GM23338 (cell line): ENCODE measurements at regions not wholly inside any gene's neighbourhood (a gene's known extent, or its start where the extent isn't known, plus 50 kb on each side); places are given as distances from the start of the nearest gene placed in this dataset.

Experiments
- ATAC-seq: fragments of 200-7000 bp; cut with Tn5 transposase; 3 replicates; pipeline ENCODE4 v1.9.1; 2020
- DNase-seq: peaks from one replicate; pipeline ENCODE4 v3.0.0-alpha.2; 2015; ENCODE audit warnings: low spot score
- H2AFZ ChIP-seq: fragments of 200-600 bp; sonication (generic); 2 replicates; pipeline ENCODE4 v1.8.0; 2016; ENCODE audit warnings: antibody characterized with exemption, mild to moderate bottlenecking, moderate library complexity
- H3F3A ChIP-seq: fragments of 200-600 bp; sonication (generic); replicated peaks from 2 replicates; pipeline ENCODE4 v1.8.0; 2017; ENCODE audit warnings: antibody characterized with exemption, mixed run types, low read depth
- H3K27ac ChIP-seq: fragments of 200-600 bp; sonication (generic); 2 replicates; pipeline ENCODE4 v1.6.1; 2016; ENCODE audit warnings: low read depth
- H3K27me3 ChIP-seq: fragments of 200-600 bp; sonication (generic); 2 replicates; pipeline ENCODE4 v1.8.0; 2016; ENCODE audit warnings: mild to moderate bottlenecking, mixed run types, moderate library complexity; ENCODE audit not compliant: insufficient read depth
- H3K36me3 ChIP-seq: fragments of 200-600 bp; sonication (generic); 2 replicates; pipeline ENCODE4 v1.8.0; 2016; ENCODE audit warnings: mild to moderate bottlenecking; ENCODE audit not compliant: insufficient read depth
- H3K4me1 ChIP-seq: fragments of 200-600 bp; sonication (generic); 2 replicates; pipeline ENCODE4 v1.8.0; 2016; ENCODE audit warnings: mild to moderate bottlenecking, moderate library complexity; ENCODE audit not compliant: insufficient read depth
- H3K4me2 ChIP-seq: fragments of 200-600 bp; sonication (generic); 2 replicates; pipeline ENCODE4 v1.7.1; 2017; ENCODE audit warnings: mixed run types
- H3K4me3 ChIP-seq: fragments of 200-600 bp; sonication (generic); 2 replicates; pipeline ENCODE4 v1.6.1; 2016; ENCODE audit warnings: mixed run types
- H3K79me2 ChIP-seq: fragments of 200-600 bp; sonication (generic); replicated peaks from 2 replicates; pipeline ENCODE4 v1.8.0; 2017; ENCODE audit warnings: mild to moderate bottlenecking; ENCODE audit not compliant: insufficient read depth
- H3K9me2 ChIP-seq: fragments of 200-600 bp; sonication (generic); 2 replicates; pipeline ENCODE4 v1.8.0; 2017; ENCODE audit not compliant: insufficient read depth
- H4K20me1 ChIP-seq: fragments of 200-600 bp; sonication (generic); replicated peaks from 2 replicates; pipeline ENCODE4 v1.8.0; 2017; ENCODE audit warnings: mild to moderate bottlenecking; ENCODE audit not compliant: insufficient read depth
- H3K27ac Mint-ChIP-seq: 2 replicates; pipeline ENCODE4 v1.8.0; 2020; ENCODE audit warnings: inconsistent platforms, mild to moderate bottlenecking, moderate library complexity, mixed read lengths
- H3K27me3 Mint-ChIP-seq: 3 replicates; pipeline ENCODE4 v1.8.0; 2022; ENCODE audit warnings: low read depth, mild to moderate bottlenecking, moderate library complexity, mixed read lengths, inconsistent platforms; ENCODE audit not compliant: insufficient read depth, poor library complexity
- H3K36me3 Mint-ChIP-seq: 3 replicates; pipeline ENCODE4 v1.8.0; 2021; ENCODE audit warnings: low read depth, mild to moderate bottlenecking, inconsistent platforms, moderate library complexity, mixed read lengths
- H3K4me1 Mint-ChIP-seq: 3 replicates; pipeline ENCODE4 v1.8.0; 2020; ENCODE audit warnings: mild to moderate bottlenecking, inconsistent platforms, mixed read lengths
- H3K4me3 Mint-ChIP-seq: 3 replicates; pipeline ENCODE4 v1.8.0; 2021; ENCODE audit warnings: moderate library complexity, mild to moderate bottlenecking, inconsistent platforms, mixed read lengths
- H3K9me3 Mint-ChIP-seq: 3 replicates; pipeline ENCODE4 v1.8.0; 2020; ENCODE audit warnings: moderate library complexity, mild to moderate bottlenecking, inconsistent platforms, mixed read lengths
- CREB1 ChIP-seq: fragments of 250-450 bp; sonication (Bioruptor Pico); IDR thresholded peaks from 2 replicates; pipeline ENCODE4 v1.5.0; 2020; ENCODE audit warnings: low read depth, mild to moderate bottlenecking, moderate library complexity
- ETS1 ChIP-seq: IDR thresholded peaks from 2 replicates; pipeline ENCODE4 v1.6.1; 2016; ENCODE audit warnings: antibody characterized with exemption
- EZH2 ChIP-seq: fragments of 200-600 bp; sonication (generic); IDR thresholded peaks from one replicate; pipeline ENCODE4 v1.8.0; 2017; ENCODE audit warnings: antibody characterized with exemption, mild to moderate bottlenecking, low read depth; ENCODE audit not compliant: unreplicated experiment
- NANOG ChIP-seq: IDR thresholded peaks from 2 replicates; pipeline ENCODE4 v1.6.1; 2016; ENCODE audit warnings: antibody characterized with exemption, borderline replicate concordance
- POLR2AphosphoS5 ChIP-seq: IDR thresholded peaks from 2 replicates; pipeline ENCODE4 v1.6.1; 2016; ENCODE audit warnings: antibody characterized with exemption, low read depth
- STAT1 ChIP-seq: IDR thresholded peaks from one replicate; pipeline ENCODE4 v1.6.1; 2016; ENCODE audit warnings: antibody characterized with exemption; ENCODE audit not compliant: unreplicated experiment
- ZNF331 ChIP-seq: fragments of 250-450 bp; sonication (Bioruptor Pico); IDR thresholded peaks from 2 replicates; pipeline ENCODE4 v1.5.0; 2020; ENCODE audit warnings: low read depth, mild to moderate bottlenecking, moderate library complexity
- TF ChIP-seq, protein P1 (sequence below), 2 experiments: fragments of 200-600 bp in 1 of 2; sonication (generic) in 1 of 2; conservative IDR thresholded peaks; 2 replicates each; pipeline versions ENCODE4 v1.5.1 to v1.6.1; 2016 to 2017; ENCODE audit warnings: antibody characterized with exemption in 2 of 2, low read depth in 2 of 2, mild to moderate bottlenecking in 2 of 2, moderate library complexity in 1 of 2

- DNase-seq = no peak
- no peaks in the 10 kb centered on the region for H3K4me1 ChIP-seq
- ATAC-seq = no peak
- H3K79me2 ChIP-seq = no peaks in the 10 kb centered on the region
- no peak overlapping the region for H3K4me3 ChIP-seq
- H3K9me2 ChIP-seq = 0 out of 2 replicates have a peak, but pooled peaks cover 13% of the 10 kb centered on the region
- Mint-ChIP-seq H3K36me3 (peaks cover 13% of the 10 kb centered on the region; the same call in 1 of the 3 replicates), H3K9me3 (peaks cover 24% of the 10 kb centered on the region), H3K4me3 (no peak overlapping the region), H3K27me3 (no peaks in the 10 kb centered on the region), H3K4me1 (no peaks in the 10 kb centered on the region), H3K27ac (no peak overlapping the region)
- no peaks in the 10 kb centered on the region for H4K20me1 ChIP-seq
- H3K27ac ChIP-seq = no peak overlapping the region
- H3K36me3 ChIP-seq = no peaks in the 10 kb centered on the region; the same call in 1 of the 2 replicates
- no peak overlapping the region for H2AFZ ChIP-seq
- TF ChIP-seq, protein P1, sequence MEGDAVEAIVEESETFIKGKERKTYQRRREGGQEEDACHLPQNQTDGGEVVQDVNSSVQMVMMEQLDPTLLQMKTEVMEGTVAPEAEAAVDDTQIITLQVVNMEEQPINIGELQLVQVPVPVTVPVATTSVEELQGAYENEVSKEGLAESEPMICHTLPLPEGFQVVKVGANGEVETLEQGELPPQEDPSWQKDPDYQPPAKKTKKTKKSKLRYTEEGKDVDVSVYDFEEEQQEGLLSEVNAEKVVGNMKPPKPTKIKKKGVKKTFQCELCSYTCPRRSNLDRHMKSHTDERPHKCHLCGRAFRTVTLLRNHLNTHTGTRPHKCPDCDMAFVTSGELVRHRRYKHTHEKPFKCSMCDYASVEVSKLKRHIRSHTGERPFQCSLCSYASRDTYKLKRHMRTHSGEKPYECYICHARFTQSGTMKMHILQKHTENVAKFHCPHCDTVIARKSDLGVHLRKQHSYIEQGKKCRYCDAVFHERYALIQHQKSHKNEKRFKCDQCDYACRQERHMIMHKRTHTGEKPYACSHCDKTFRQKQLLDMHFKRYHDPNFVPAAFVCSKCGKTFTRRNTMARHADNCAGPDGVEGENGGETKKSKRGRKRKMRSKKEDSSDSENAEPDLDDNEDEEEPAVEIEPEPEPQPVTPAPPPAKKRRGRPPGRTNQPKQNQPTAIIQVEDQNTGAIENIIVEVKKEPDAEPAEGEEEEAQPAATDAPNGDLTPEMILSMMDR (conservative IDR thresholded peaks at IDR 0.05; ENCODE audit: low read depth in 2 of 2) = no peak
- H3K27me3 ChIP-seq = no peaks in the 10 kb centered on the region
- H3F3A ChIP-seq = no peaks in the 10 kb centered on the region
- H3K4me2 ChIP-seq = no peak overlapping the region
Measured at GRCh38 chr1:241447031-241447644, 72.4 kb downstream of the FH start.

- Histone ChIP-seq H3K4me3 (no peak overlapping the region), H3F3A (no peaks in the 10 kb centered on the region; the same call in 1 of the 2 replicates), H3K27ac (no peak overlapping the region), H2AFZ (no peak overlapping the region), H4K20me1 (no peaks in the 10 kb centered on the region), H3K9me2 (0 out of 2 replicates have a peak, but pooled peaks cover 19% of the 10 kb centered on the region), H3K27me3 (no peaks in the 10 kb centered on the region), H3K36me3 (no peaks in the 10 kb centered on the region; the same call in 1 of the 2 replicates), H3K79me2 (no peaks in the 10 kb centered on the region), H3K4me2 (no peak overlapping the region), H3K4me1 (peaks cover 6% of the 10 kb centered on the region)
- DNase-seq = no peak
- no peak for ATAC-seq
- Mint-ChIP-seq H3K27ac (no peak overlapping the region), H3K4me1 (no peaks in the 10 kb centered on the region; the same call in 2 of the 3 replicates), H3K9me3 (peaks cover 24% of the 10 kb centered on the region), H3K36me3 (peaks cover 13% of the 10 kb centered on the region; the same call in 1 of the 3 replicates), H3K27me3 (peaks cover 2% of the 10 kb centered on the region), H3K4me3 (no peak overlapping the region)
- TF ChIP-seq NANOG (no peak), CREB1 (CRISPR knock-in tag) (no peak)
Measured at GRCh38 chr1:241444836-241445235, 74.7 kb downstream of the FH start.

DNA sequence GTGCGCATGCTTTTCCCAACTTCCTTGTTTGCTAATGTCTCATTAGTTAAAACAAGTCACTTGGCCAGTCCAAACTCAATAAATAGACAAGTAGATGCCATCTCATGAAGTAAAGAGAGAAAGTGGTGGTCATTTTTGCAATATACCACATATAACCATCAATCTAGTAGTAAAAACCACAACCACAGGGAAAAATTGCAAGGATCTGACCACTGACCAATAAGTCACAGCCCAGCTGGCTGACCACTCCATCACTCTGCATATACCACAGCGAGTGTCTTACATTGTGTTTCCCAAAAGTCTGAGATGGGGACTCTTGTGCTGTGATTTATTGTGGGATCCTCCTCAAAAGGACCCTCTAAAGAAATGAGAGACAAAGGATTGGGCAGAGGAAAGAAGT is 76.0 kb downstream of the FH start:
- Histone ChIP-seq H3K4me1 (peaks cover 9% of the 10 kb centered on the region), H3K4me3 (no peak overlapping the region), H3K9me2 (0 out of 2 replicates have a peak, but pooled peaks cover 22% of the 10 kb centered on the region), H3K4me2 (no peak overlapping the region), H4K20me1 (no peaks in the 10 kb centered on the region), H2AFZ (no peak overlapping the region), H3K36me3 (no peaks in the 10 kb centered on the region; the same call in 1 of the 2 replicates), H3F3A (no peaks in the 10 kb centered on the region; the same call in 1 of the 2 replicates), H3K27me3 (no peaks in the 10 kb centered on the region), H3K27ac (no peak overlapping the region), H3K79me2 (no peaks in the 10 kb centered on the region)
- Mint-ChIP-seq H3K9me3 (peaks cover 24% of the 10 kb centered on the region), H3K4me1 (no peaks in the 10 kb centered on the region; the same call in 2 of the 3 replicates), H3K27me3 (peaks cover 2% of the 10 kb centered on the region), H3K4me3 (no peak overlapping the region), H3K36me3 (peaks cover 13% of the 10 kb centered on the region; the same call in 1 of the 3 replicates), H3K27ac (no peak overlapping the region)
- no peak for ATAC-seq
- no peak for DNase-seq
- no peak for TF ChIP-seq STAT1
- TF ChIP-seq POLR2AphosphoS5 = no peak
- no peak for TF ChIP-seq CREB1 (CRISPR knock-in tag)
- no peak for TF ChIP-seq NANOG
- no peak for TF ChIP-seq ZNF331 (CRISPR knock-in tag)
- TF ChIP-seq EZH2 = no peak
- TF ChIP-seq, protein P1 (conservative IDR thresholded peaks at IDR 0.05; ENCODE audit: low read depth in 2 of 2) = no peak
- no peak for TF ChIP-seq ETS1
